ENCODE measurements at regions not wholly inside any gene's neighbourhood (a gene's known extent, or its start where the extent isn't known, plus 50 kb on each side); places are given as distances from the start of the nearest gene placed in this dataset.
"Not testable (repeated sequence)": the region's sequence is repeated elsewhere in the genome, so short reads cannot be mapped to it uniquely, and the experiment has no call there.

GRCh38 chr11:122418032-122418431 is 237.5 kb upstream of the UBASH3B start:
- Histone ChIP-seq H3K9me3 (ENCODE audit: control insufficient read depth, low read length) (no peaks in the 10 kb centered on the region), H3K27me3 (ENCODE audit: control insufficient read depth, insufficient read depth) (no peaks in the 10 kb centered on the region), H3K4me3 (ENCODE audit: low read length) (no peak overlapping the region), H3K4me1 (ENCODE audit: control insufficient read depth, insufficient read depth, low read length) (no peaks in the 10 kb centered on the region), H3K27ac (ENCODE audit: low read length) (no peak overlapping the region)
- WGBS = 98% methylated on average over 3 of the region's 3 CpGs
- intact Hi-C loops (cut with DNase I) = no loop called here
- DNase-seq (no peak), ATAC-seq (no peak)

- intact Hi-C loops (cut with DNase I) = no loop called here
- Histone ChIP-seq H3K27me3 (ENCODE audit: control insufficient read depth, insufficient read depth) (no peaks in the 10 kb centered on the region), H3K9me3 (ENCODE audit: control insufficient read depth, low read length) (no peaks in the 10 kb centered on the region), H3K27ac (ENCODE audit: low read length) (no peak overlapping the region), H3K4me3 (ENCODE audit: low read length) (no peak overlapping the region), H3K4me1 (ENCODE audit: control insufficient read depth, insufficient read depth, low read length) (no peaks in the 10 kb centered on the region)
- 98% methylated on average over 2 of the region's 2 CpGs for WGBS
- DNase-seq (no peak), ATAC-seq (no peak)
Observed at GRCh38 chr11:122414406-122415018, 241.0 kb upstream of the UBASH3B start.

- Histone ChIP-seq H3K4me1 (ENCODE audit: control insufficient read depth, insufficient read depth, low read length) (no peaks in the 10 kb centered on the region), H3K27ac (ENCODE audit: low read length) (no peak overlapping the region), H3K27me3 (ENCODE audit: control insufficient read depth, insufficient read depth) (no peaks in the 10 kb centered on the region), H3K9me3 (ENCODE audit: control insufficient read depth, low read length) (no peaks in the 10 kb centered on the region), H3K4me3 (ENCODE audit: low read length) (no peak overlapping the region)
- intact Hi-C loops (cut with DNase I) = no loop called here
- DNase-seq (no peak), ATAC-seq (no peak)
Observed at GRCh38 chr11:122413677-122414076, 241.8 kb upstream of the UBASH3B start.

- 46% methylated on average over 1 of the region's 1 CpG for WGBS
- no peaks in the 10 kb centered on the region for H3K9me3 ChIP-seq (ENCODE audit: control insufficient read depth, low read length)
- no peak for DNase-seq
- H3K4me1 ChIP-seq (ENCODE audit: control insufficient read depth, insufficient read depth, low read length) = no peaks in the 10 kb centered on the region
- no peak for ATAC-seq
- H3K4me3 ChIP-seq (ENCODE audit: low read length) = no peak overlapping the region
- H3K27ac ChIP-seq (ENCODE audit: low read length) = no peak overlapping the region
- no peaks in the 10 kb centered on the region for H3K27me3 ChIP-seq (ENCODE audit: control insufficient read depth, insufficient read depth)
- intact Hi-C loops (cut with DNase I) = no loop called here
Observed at GRCh38 chr11:122412581-122412980, 242.9 kb upstream of the UBASH3B start.

GRCh38 chr11:122406466-122406865 is 249.1 kb upstream of the UBASH3B start:
- Histone ChIP-seq H3K27me3 (ENCODE audit: control insufficient read depth, insufficient read depth) (no peaks in the 10 kb centered on the region), H3K9me3 (ENCODE audit: control insufficient read depth, low read length) (no peaks in the 10 kb centered on the region), H3K27ac (ENCODE audit: low read length) (no peak overlapping the region), H3K4me1 (ENCODE audit: control insufficient read depth, insufficient read depth, low read length) (no peaks in the 10 kb centered on the region), H3K4me3 (ENCODE audit: low read length) (no peak overlapping the region)
- intact Hi-C loops (cut with DNase I) = no loop called here
- 62% methylated on average over 4 of the region's 4 CpGs for WGBS
- DNase-seq (no peak), ATAC-seq (no peak)

GRCh38 chr11:122405547-122406341 is 249.8 kb upstream of the UBASH3B start:
- no peak overlapping the region for H3K4me3 ChIP-seq (ENCODE audit: low read length)
- no peak overlapping the region for H3K27ac ChIP-seq (ENCODE audit: low read length)
- no peaks in the 10 kb centered on the region for H3K4me1 ChIP-seq (ENCODE audit: control insufficient read depth, insufficient read depth, low read length)
- H3K27me3 ChIP-seq (ENCODE audit: control insufficient read depth, insufficient read depth) = no peaks in the 10 kb centered on the region
- no peaks in the 10 kb centered on the region for H3K9me3 ChIP-seq (ENCODE audit: control insufficient read depth, low read length)
- WGBS = 73% methylated on average over 5 of the region's 5 CpGs
- ATAC-seq = no peak
- intact Hi-C loops (cut with DNase I) = no loop called here
- no peak for DNase-seq

GRCh38 chr11:122404571-122404970 is 251.0 kb upstream of the UBASH3B start:
- H3K4me1 ChIP-seq (ENCODE audit: control insufficient read depth, insufficient read depth, low read length) = no peaks in the 10 kb centered on the region
- no peak overlapping the region for H3K4me3 ChIP-seq (ENCODE audit: low read length)
- intact Hi-C loops (cut with DNase I) = no loop called here
- H3K27me3 ChIP-seq (ENCODE audit: control insufficient read depth, insufficient read depth) = no peaks in the 10 kb centered on the region
- no peaks in the 10 kb centered on the region for H3K9me3 ChIP-seq (ENCODE audit: control insufficient read depth, low read length)
- DNase-seq = no peak
- no peak for ATAC-seq
- no peak overlapping the region for H3K27ac ChIP-seq (ENCODE audit: low read length)

GRCh38 chr11:122401581-122401980 is 253.9 kb upstream of the UBASH3B start:
- H3K27ac ChIP-seq (ENCODE audit: low read length); ATAC-seq; H3K27me3 ChIP-seq (ENCODE audit: control insufficient read depth, insufficient read depth); H3K9me3 ChIP-seq (ENCODE audit: control insufficient read depth, low read length); H3K4me1 ChIP-seq (ENCODE audit: control insufficient read depth, insufficient read depth, low read length); DNase-seq; intact Hi-C loops (cut with DNase I); H3K4me3 ChIP-seq (ENCODE audit: low read length): not testable (repeated sequence)
- 86% methylated on average over 5 of the region's 5 CpGs for WGBS

- WGBS = 74% methylated on average over 2 of the region's 2 CpGs
- Histone ChIP-seq H3K4me3 (ENCODE audit: low read length) (no peak overlapping the region), H3K4me1 (ENCODE audit: control insufficient read depth, insufficient read depth, low read length) (no peaks in the 10 kb centered on the region), H3K27me3 (ENCODE audit: control insufficient read depth, insufficient read depth) (no peaks in the 10 kb centered on the region), H3K27ac (ENCODE audit: low read length) (no peak overlapping the region), H3K9me3 (ENCODE audit: control insufficient read depth, low read length) (no peaks in the 10 kb centered on the region)
- DNase-seq = no peak
- no peak for ATAC-seq
- intact Hi-C loops (cut with DNase I) = no loop called here
Observed at GRCh38 chr11:122399375-122399774, 256.1 kb upstream of the UBASH3B start.

- intact Hi-C loops (cut with DNase I) = no loop called here
- 94% methylated on average over 2 of the region's 2 CpGs for WGBS
- no peaks in the 10 kb centered on the region for H3K4me1 ChIP-seq (ENCODE audit: control insufficient read depth, insufficient read depth, low read length)
- ATAC-seq (no peak), DNase-seq (no peak)
- no peak overlapping the region for H3K27ac ChIP-seq (ENCODE audit: low read length)
- no peak overlapping the region for H3K4me3 ChIP-seq (ENCODE audit: low read length)
- no peaks in the 10 kb centered on the region for H3K9me3 ChIP-seq (ENCODE audit: control insufficient read depth, low read length)
- no peaks in the 10 kb centered on the region for H3K27me3 ChIP-seq (ENCODE audit: control insufficient read depth, insufficient read depth)
Observed at GRCh38 chr11:122398851-122399250, 256.7 kb upstream of the UBASH3B start.

- DNase-seq (no peak), ATAC-seq (peak; percentile 81)
- no peaks in the 10 kb centered on the region for H3K27me3 ChIP-seq (ENCODE audit: control insufficient read depth, insufficient read depth)
- H3K4me3 ChIP-seq (ENCODE audit: low read length) = no peak overlapping the region
- H3K9me3 ChIP-seq (ENCODE audit: control insufficient read depth, low read length) = no peaks in the 10 kb centered on the region
- WGBS = 59% methylated on average over 1 of the region's 1 CpG
- intact Hi-C loops (cut with DNase I) = no loop called here
- H3K4me1 ChIP-seq (ENCODE audit: control insufficient read depth, insufficient read depth, low read length) = no peaks in the 10 kb centered on the region
- peak overlapping the region; percentile 14 for H3K27ac ChIP-seq (ENCODE audit: low read length)
Observed at GRCh38 chr11:122398167-122398566, 257.4 kb upstream of the UBASH3B start.

Measured in right cardiac atrium (tissue), 5 donors.